GM23338 (cell line): ENCODE measurements at regions not wholly inside any gene's neighbourhood (a gene's known extent, or its start where the extent isn't known, plus 50 kb on each side); places are given as distances from the start of the nearest gene placed in this dataset.

Experiments
- ATAC-seq: fragments of 200-7000 bp; cut with Tn5 transposase; 3 replicates; pipeline ENCODE4 v1.9.1; 2020
- DNase-seq: peaks from one replicate; pipeline ENCODE4 v3.0.0-alpha.2; 2015; ENCODE audit warnings: low spot score
- H2AFZ ChIP-seq: fragments of 200-600 bp; sonication (generic); 2 replicates; pipeline ENCODE4 v1.8.0; 2016; ENCODE audit warnings: antibody characterized with exemption, mild to moderate bottlenecking, moderate library complexity
- H3F3A ChIP-seq: fragments of 200-600 bp; sonication (generic); replicated peaks from 2 replicates; pipeline ENCODE4 v1.8.0; 2017; ENCODE audit warnings: antibody characterized with exemption, mixed run types, low read depth
- H3K27ac ChIP-seq: fragments of 200-600 bp; sonication (generic); 2 replicates; pipeline ENCODE4 v1.6.1; 2016; ENCODE audit warnings: low read depth
- H3K27me3 ChIP-seq: fragments of 200-600 bp; sonication (generic); 2 replicates; pipeline ENCODE4 v1.8.0; 2016; ENCODE audit warnings: mild to moderate bottlenecking, mixed run types, moderate library complexity; ENCODE audit not compliant: insufficient read depth
- H3K36me3 ChIP-seq: fragments of 200-600 bp; sonication (generic); 2 replicates; pipeline ENCODE4 v1.8.0; 2016; ENCODE audit warnings: mild to moderate bottlenecking; ENCODE audit not compliant: insufficient read depth
- H3K4me1 ChIP-seq: fragments of 200-600 bp; sonication (generic); 2 replicates; pipeline ENCODE4 v1.8.0; 2016; ENCODE audit warnings: mild to moderate bottlenecking, moderate library complexity; ENCODE audit not compliant: insufficient read depth
- H3K4me2 ChIP-seq: fragments of 200-600 bp; sonication (generic); 2 replicates; pipeline ENCODE4 v1.7.1; 2017; ENCODE audit warnings: mixed run types
- H3K4me3 ChIP-seq: fragments of 200-600 bp; sonication (generic); 2 replicates; pipeline ENCODE4 v1.6.1; 2016; ENCODE audit warnings: mixed run types
- H3K79me2 ChIP-seq: fragments of 200-600 bp; sonication (generic); replicated peaks from 2 replicates; pipeline ENCODE4 v1.8.0; 2017; ENCODE audit warnings: mild to moderate bottlenecking; ENCODE audit not compliant: insufficient read depth
- H3K9me2 ChIP-seq: fragments of 200-600 bp; sonication (generic); 2 replicates; pipeline ENCODE4 v1.8.0; 2017; ENCODE audit not compliant: insufficient read depth
- H4K20me1 ChIP-seq: fragments of 200-600 bp; sonication (generic); replicated peaks from 2 replicates; pipeline ENCODE4 v1.8.0; 2017; ENCODE audit warnings: mild to moderate bottlenecking; ENCODE audit not compliant: insufficient read depth
- H3K27ac Mint-ChIP-seq: 2 replicates; pipeline ENCODE4 v1.8.0; 2020; ENCODE audit warnings: inconsistent platforms, mild to moderate bottlenecking, moderate library complexity, mixed read lengths
- H3K27me3 Mint-ChIP-seq: 3 replicates; pipeline ENCODE4 v1.8.0; 2022; ENCODE audit warnings: low read depth, mild to moderate bottlenecking, moderate library complexity, mixed read lengths, inconsistent platforms; ENCODE audit not compliant: insufficient read depth, poor library complexity
- H3K36me3 Mint-ChIP-seq: 3 replicates; pipeline ENCODE4 v1.8.0; 2021; ENCODE audit warnings: low read depth, mild to moderate bottlenecking, inconsistent platforms, moderate library complexity, mixed read lengths
- H3K4me1 Mint-ChIP-seq: 3 replicates; pipeline ENCODE4 v1.8.0; 2020; ENCODE audit warnings: mild to moderate bottlenecking, inconsistent platforms, mixed read lengths
- H3K4me3 Mint-ChIP-seq: 3 replicates; pipeline ENCODE4 v1.8.0; 2021; ENCODE audit warnings: moderate library complexity, mild to moderate bottlenecking, inconsistent platforms, mixed read lengths
- H3K9me3 Mint-ChIP-seq: 3 replicates; pipeline ENCODE4 v1.8.0; 2020; ENCODE audit warnings: moderate library complexity, mild to moderate bottlenecking, inconsistent platforms, mixed read lengths
- CTCF ChIP-seq, 2 experiments: fragments of 200-600 bp in 1 of 2; sonication (generic) in 1 of 2; conservative IDR thresholded peaks; 2 replicates each; pipeline versions ENCODE4 v1.5.1 to v1.6.1; 2016 to 2017; ENCODE audit warnings: antibody characterized with exemption in 2 of 2, low read depth in 2 of 2, mild to moderate bottlenecking in 2 of 2, moderate library complexity in 1 of 2
- ETS1 ChIP-seq: IDR thresholded peaks from 2 replicates; pipeline ENCODE4 v1.6.1; 2016; ENCODE audit warnings: antibody characterized with exemption
- EZH2 ChIP-seq: fragments of 200-600 bp; sonication (generic); IDR thresholded peaks from one replicate; pipeline ENCODE4 v1.8.0; 2017; ENCODE audit warnings: antibody characterized with exemption, mild to moderate bottlenecking, low read depth; ENCODE audit not compliant: unreplicated experiment
- POLR2AphosphoS5 ChIP-seq: IDR thresholded peaks from 2 replicates; pipeline ENCODE4 v1.6.1; 2016; ENCODE audit warnings: antibody characterized with exemption, low read depth
- REST ChIP-seq: IDR thresholded peaks from one replicate; pipeline ENCODE4 v1.6.1; 2018; ENCODE audit warnings: antibody characterized with exemption; ENCODE audit not compliant: unreplicated experiment
- STAT1 ChIP-seq: IDR thresholded peaks from one replicate; pipeline ENCODE4 v1.6.1; 2016; ENCODE audit warnings: antibody characterized with exemption; ENCODE audit not compliant: unreplicated experiment

- Mint-ChIP-seq H3K4me1 (no peaks in the 10 kb centered on the region), H3K36me3 (no peaks in the 10 kb centered on the region), H3K9me3 (no peaks in the 10 kb centered on the region), H3K4me3 (no peak overlapping the region), H3K27me3 (no peaks in the 10 kb centered on the region), H3K27ac (no peak overlapping the region)
- Histone ChIP-seq H3K79me2 (no peaks in the 10 kb centered on the region), H3K27me3 (no peaks in the 10 kb centered on the region), H3K4me2 (no peak overlapping the region), H3K4me1 (no peaks in the 10 kb centered on the region), H4K20me1 (no peaks in the 10 kb centered on the region; the same call in 1 of the 2 replicates), H3K36me3 (no peaks in the 10 kb centered on the region), H2AFZ (no peak overlapping the region), H3K27ac (no peak overlapping the region), H3K4me3 (no peak overlapping the region), H3K9me2 (no peaks in the 10 kb centered on the region), H3F3A (no peaks in the 10 kb centered on the region)
- no peak for TF ChIP-seq POLR2AphosphoS5
- TF ChIP-seq REST, result no peak
- no peak for TF ChIP-seq CTCF (conservative IDR thresholded peaks at IDR 0.05; ENCODE audit: low read depth in 2 of 2)
- TF ChIP-seq STAT1, result no peak
- TF ChIP-seq EZH2, result no peak
- ATAC-seq (no peak), DNase-seq (no peak)
Observed at GRCh38 chrX:18039023-18039422, 177.9 kb upstream of the RAI2 start.

GRCh38 chrX:18036394-18036793 is 175.3 kb upstream of the RAI2 start:
- Histone ChIP-seq H3K4me1 (no peaks in the 10 kb centered on the region), H3K4me2 (no peak overlapping the region), H4K20me1 (no peaks in the 10 kb centered on the region; the same call in 1 of the 2 replicates), H3K4me3 (no peak overlapping the region), H2AFZ (no peak overlapping the region), H3K9me2 (no peaks in the 10 kb centered on the region), H3K27me3 (no peaks in the 10 kb centered on the region), H3K36me3 (no peaks in the 10 kb centered on the region), H3F3A (no peaks in the 10 kb centered on the region), H3K27ac (no peak overlapping the region), H3K79me2 (no peaks in the 10 kb centered on the region)
- Mint-ChIP-seq H3K9me3 (no peaks in the 10 kb centered on the region), H3K27me3 (no peaks in the 10 kb centered on the region), H3K4me1 (no peaks in the 10 kb centered on the region), H3K36me3 (no peaks in the 10 kb centered on the region), H3K27ac (no peak overlapping the region), H3K4me3 (no peak overlapping the region)
- TF ChIP-seq POLR2AphosphoS5 (no peak), STAT1 (no peak), ETS1 (no peak)
- ATAC-seq (no peak), DNase-seq (no peak)
